ENCODE measurements at regions not wholly inside any gene's neighbourhood (a gene's known extent, or its start where the extent isn't known, plus 50 kb on each side); places are given as distances from the start of the nearest gene placed in this dataset.
"Not testable (repeated sequence)": the region's sequence is repeated elsewhere in the genome, so short reads cannot be mapped to it uniquely, and the experiment has no call there.

GRCh38 chr1:147103416-147104155 is 68.7 kb downstream of the PRKAB2 start:
- ATAC-seq; intact Hi-C loops (cut with DNase I); DNase-seq: not testable (repeated sequence)

GRCh38 chr1:147099192-147099591 is 73.1 kb downstream of the PRKAB2 start:
- ATAC-seq (no peak), DNase-seq (no peak)
- intact Hi-C loops (cut with DNase I) = no loop called here

GRCh38 chr1:147098338-147098973 is 73.8 kb downstream of the PRKAB2 start:
- DNase-seq; ATAC-seq; intact Hi-C loops (cut with DNase I): not testable (repeated sequence)

- ATAC-seq (no peak), DNase-seq (no peak)
- intact Hi-C loops (cut with DNase I) = no loop called here
Measured at GRCh38 chr1:147095691-147096090, 76.6 kb downstream of the PRKAB2 start.

- ATAC-seq = no peak
- DNase-seq = no peak
- intact Hi-C loops (cut with DNase I) = no loop called here
Measured at GRCh38 chr1:147091801-147092200, 80.5 kb downstream of the PRKAB2 start.

- intact Hi-C loops (cut with DNase I) = no loop called here
- DNase-seq (no peak), ATAC-seq (no peak)
Measured at GRCh38 chr1:147089457-147089856, 82.8 kb downstream of the PRKAB2 start.

- no peak for DNase-seq
- no peak for ATAC-seq
- intact Hi-C loops (cut with DNase I) = no loop called here
Measured at GRCh38 chr1:147086129-147086528, 86.1 kb downstream of the PRKAB2 start.

- intact Hi-C loops (cut with DNase I) = loop anchor here in 1 of 2 donors (5.0 kb wide), 1 partner anchor 78 kb away; no protein-coding TSS in a partner anchor
- DNase-seq (peak; percentile 75), ATAC-seq (peak; percentile 91 to 95)
Measured at GRCh38 chr1:147084273-147085096, 87.8 kb downstream of the PRKAB2 start.

GRCh38 chr1:147083919-147084272 is 88.4 kb downstream of the PRKAB2 start:
- intact Hi-C loops (cut with DNase I) = loop anchor here in 1 of 2 donors (5.0 kb wide), 1 partner anchor 78 kb away; no protein-coding TSS in a partner anchor
- no peak for ATAC-seq

GRCh38 chr1:147080671-147081394 is 91.4 kb downstream of the PRKAB2 start:
- no peak for DNase-seq
- ATAC-seq = no peak
- intact Hi-C loops (cut with DNase I) = loop anchor here in 1 of 2 donors (5.0 kb wide), 1 partner anchor 81 kb away; no protein-coding TSS in a partner anchor

More at GRCh38 chr1:147083919-147084272, 88.4 kb downstream of the PRKAB2 start:
- no peak for DNase-seq

GRCh38 chr1:147080006-147080661 is 92.1 kb downstream of the PRKAB2 start:
- no peak for DNase-seq
- no peak for ATAC-seq
- intact Hi-C loops (cut with DNase I) = loop anchor here in 1 of 2 donors (5.0 kb wide), 1 partner anchor 82 kb away; no protein-coding TSS in a partner anchor

GRCh38 chr1:147079400-147080005 is 92.8 kb downstream of the PRKAB2 start:
- ATAC-seq = no peak
- intact Hi-C loops (cut with DNase I) = loop anchor here in 1 of 2 donors (5.0 kb wide), 1 partner anchor 83 kb away; no protein-coding TSS in a partner anchor
- no peak for DNase-seq

- ATAC-seq (no peak), DNase-seq (no peak)
- intact Hi-C loops (cut with DNase I) = no loop called here
Measured at GRCh38 chr1:147078606-147079399, 93.5 kb downstream of the PRKAB2 start.

GRCh38 chr1:147077936-147078605 is 94.2 kb downstream of the PRKAB2 start:
- ATAC-seq (no peak), DNase-seq (no peak)
- intact Hi-C loops (cut with DNase I) = no loop called here

- intact Hi-C loops (cut with DNase I) = no loop called here
- DNase-seq = no peak
Measured at GRCh38 chr1:147077523-147077922, 94.7 kb downstream of the PRKAB2 start.

GRCh38 chr1:147077081-147077480 is 95.2 kb downstream of the PRKAB2 start:
- ATAC-seq (no peak), DNase-seq (no peak)

More at GRCh38 chr1:147077523-147077922, 94.7 kb downstream of the PRKAB2 start:
- no peak for ATAC-seq

GRCh38 chr1:147076442-147076841 is 95.8 kb downstream of the PRKAB2 start:
- no peak for ATAC-seq
- intact Hi-C loops (cut with DNase I) = no loop called here
- no peak for DNase-seq

More at GRCh38 chr1:147077081-147077480, 95.2 kb downstream of the PRKAB2 start:
- intact Hi-C loops (cut with DNase I) = no loop called here

All from left cardiac atrium (tissue), 4 donors.